ENCODE measurements at regions not wholly inside any gene's neighbourhood (a gene's known extent, or its start where the extent isn't known, plus 50 kb on each side); places are given as distances from the start of the nearest gene placed in this dataset.
"Not testable (repeated sequence)": the region's sequence is repeated elsewhere in the genome, so short reads cannot be mapped to it uniquely, and the experiment has no call there.

DNA sequence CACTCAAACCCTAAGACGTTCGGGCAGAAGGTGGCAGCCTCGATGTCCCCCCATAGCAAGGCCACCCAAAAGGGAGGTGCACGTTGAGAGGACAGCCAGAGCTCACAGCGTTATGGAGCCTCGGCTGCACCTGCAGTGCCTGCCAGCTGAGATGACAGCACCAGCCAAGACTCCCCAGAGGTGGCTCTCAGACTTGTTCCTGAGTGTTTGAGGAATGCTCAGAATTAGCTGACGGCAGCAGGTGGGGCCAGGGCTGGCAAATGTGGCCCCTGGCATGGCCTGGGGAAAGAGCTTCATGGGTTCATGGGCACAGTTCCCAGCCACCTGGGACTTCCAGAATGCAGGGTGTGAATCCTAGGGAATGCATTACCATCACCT lies 177.8 kb downstream of the KLF13 start:
- DNase-seq (ENCODE audit: low spot score, unreplicated experiment), result no peak
- Mint-ChIP-seq H3K9me3 (ENCODE audit: low read depth) (peaks cover 3% of the 10 kb centered on the region), H3K4me3 (ENCODE audit: low read depth) (no peak overlapping the region), H3K4me1 (ENCODE audit: low read depth) (no peaks in the 10 kb centered on the region), H3K27me3 (no peaks in the 10 kb centered on the region), H3K36me3 (ENCODE audit: insufficient read depth) (no peaks in the 10 kb centered on the region), H3K27ac (no peak overlapping the region)
- TF ChIP-seq CTCF (IDR thresholded peaks at IDR 0.05; ENCODE audit: unreplicated experiment), result no peak

DNA sequence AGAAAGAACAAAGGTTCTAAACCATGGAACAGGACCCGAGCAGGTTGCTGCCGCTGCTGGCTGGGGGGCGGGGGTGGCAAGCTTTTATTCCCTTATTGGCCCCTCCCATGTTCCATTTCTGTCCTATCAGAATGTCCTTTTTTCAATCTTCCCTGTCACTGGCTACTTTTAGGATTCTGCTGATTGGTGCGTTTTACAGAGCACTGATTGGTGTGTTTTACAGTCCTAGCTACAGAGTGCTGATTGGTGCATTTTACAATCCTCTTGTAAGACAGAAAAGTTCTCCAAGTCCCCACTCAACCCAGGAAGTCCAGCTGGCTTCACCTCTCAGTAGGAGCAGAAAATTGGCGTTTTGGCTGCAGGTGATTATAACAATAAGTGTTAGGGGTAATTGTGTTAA lies 180.9 kb downstream of the KLF13 start:
- not testable (repeated sequence) for H3K9me3 Mint-ChIP-seq (ENCODE audit: low read depth); H3K4me1 Mint-ChIP-seq (ENCODE audit: low read depth); H3K27me3 Mint-ChIP-seq; DNase-seq (ENCODE audit: low spot score, unreplicated experiment); H3K36me3 Mint-ChIP-seq (ENCODE audit: insufficient read depth); H3K27ac Mint-ChIP-seq; H3K4me3 Mint-ChIP-seq (ENCODE audit: low read depth)

DNA sequence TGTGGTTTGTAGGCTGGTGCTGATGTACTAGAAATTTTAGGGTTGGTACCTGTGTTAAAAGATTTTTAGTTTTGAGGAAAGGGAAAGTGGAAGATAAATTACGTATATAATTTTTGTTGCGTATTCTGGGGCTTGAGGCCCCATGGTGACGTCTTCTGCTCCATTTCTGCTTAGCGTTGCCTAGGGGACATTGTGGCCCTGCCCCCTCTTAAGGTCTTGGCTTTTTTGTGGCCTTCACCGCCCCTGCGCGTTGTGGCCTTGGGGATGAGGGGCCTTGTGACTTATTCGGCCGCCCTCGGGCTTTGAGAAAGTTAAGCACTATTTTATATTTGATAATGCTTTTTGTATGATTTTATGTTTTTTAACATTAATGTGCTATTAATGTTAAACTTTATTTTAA lies 182.0 kb downstream of the KLF13 start:
- no peaks in the 10 kb centered on the region for H3K36me3 Mint-ChIP-seq (ENCODE audit: insufficient read depth)
- H3K27ac Mint-ChIP-seq, result no peak overlapping the region
- DNase-seq (ENCODE audit: low spot score, unreplicated experiment), result no peak
- no peaks in the 10 kb centered on the region for H3K4me1 Mint-ChIP-seq (ENCODE audit: low read depth)
- no peaks in the 10 kb centered on the region for H3K27me3 Mint-ChIP-seq
- H3K9me3 Mint-ChIP-seq (ENCODE audit: low read depth), result peaks cover 3% of the 10 kb centered on the region
- TF ChIP-seq CTCF (IDR thresholded peaks at IDR 0.05; ENCODE audit: unreplicated experiment), result no peak
- no peak overlapping the region for H3K4me3 Mint-ChIP-seq (ENCODE audit: low read depth)

DNA sequence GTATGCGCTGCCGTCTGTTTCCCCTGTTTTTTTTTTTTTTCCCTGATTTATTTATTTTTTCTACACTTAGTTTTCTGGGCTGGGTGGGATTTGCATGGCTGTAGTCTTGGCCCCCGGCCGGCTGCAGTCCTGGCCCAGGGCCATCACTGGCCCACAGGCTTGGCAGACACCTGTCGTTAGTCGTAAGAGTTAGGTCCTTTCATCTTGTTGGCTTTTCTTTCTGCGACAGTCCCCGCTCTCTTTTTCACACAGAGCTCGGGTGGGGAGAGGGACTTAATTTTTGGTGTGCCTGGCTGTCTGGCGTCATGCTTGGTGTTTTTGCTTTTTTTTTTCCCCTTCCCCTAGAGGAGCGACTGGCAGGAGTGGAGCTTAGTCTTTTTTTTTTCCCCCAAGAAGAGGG lies 183.4 kb downstream of the KLF13 start:
- no peak overlapping the region for H3K27ac Mint-ChIP-seq
- H3K9me3 Mint-ChIP-seq (ENCODE audit: low read depth), result peaks cover 3% of the 10 kb centered on the region
- no peaks in the 10 kb centered on the region for H3K36me3 Mint-ChIP-seq (ENCODE audit: insufficient read depth)
- no peaks in the 10 kb centered on the region for H3K27me3 Mint-ChIP-seq
- TF ChIP-seq CTCF (IDR thresholded peaks at IDR 0.05; ENCODE audit: unreplicated experiment), result no peak
- H3K4me1 Mint-ChIP-seq (ENCODE audit: low read depth), result no peaks in the 10 kb centered on the region
- no peak for DNase-seq (ENCODE audit: low spot score, unreplicated experiment)
- no peak overlapping the region for H3K4me3 Mint-ChIP-seq (ENCODE audit: low read depth)

DNA sequence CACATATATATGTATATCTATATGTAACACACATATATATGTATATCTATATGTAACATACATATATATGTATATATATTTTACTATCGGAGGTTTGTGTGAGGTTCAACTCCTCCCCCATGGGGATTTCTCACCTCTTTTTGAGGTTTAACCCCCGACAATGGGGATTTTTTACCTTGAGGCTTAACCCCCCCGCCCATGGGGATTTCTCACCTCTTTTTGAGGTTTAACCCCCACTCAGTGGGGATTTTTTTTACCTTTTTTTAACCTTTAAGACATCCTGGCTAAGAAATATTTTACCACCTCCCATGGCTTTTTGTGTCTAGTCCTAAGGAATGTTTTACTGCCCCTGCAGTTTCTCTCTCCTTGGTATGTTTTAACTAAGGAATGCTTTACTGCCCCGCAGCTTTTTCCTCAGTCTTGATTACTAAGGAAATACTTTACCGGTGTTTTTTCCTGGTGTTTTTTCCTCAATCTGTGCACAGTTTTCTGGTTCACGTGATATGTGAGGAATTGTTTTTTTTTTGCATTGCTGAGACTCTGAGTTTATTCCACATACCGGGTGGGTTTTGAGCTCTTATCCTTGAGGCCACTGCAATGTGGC lies 185.2 kb downstream of the KLF13 start:
- H3K9me3 Mint-ChIP-seq (ENCODE audit: low read depth), result peaks cover 3% of the 10 kb centered on the region
- H3K4me3 Mint-ChIP-seq (ENCODE audit: low read depth), result no peak overlapping the region
- no peaks in the 10 kb centered on the region for H3K36me3 Mint-ChIP-seq (ENCODE audit: insufficient read depth)
- no peak overlapping the region for H3K27ac Mint-ChIP-seq
- no peak for TF ChIP-seq CTCF (IDR thresholded peaks at IDR 0.05; ENCODE audit: unreplicated experiment)
- H3K27me3 Mint-ChIP-seq, result no peaks in the 10 kb centered on the region
- DNase-seq (ENCODE audit: low spot score, unreplicated experiment), result no peak
- H3K4me1 Mint-ChIP-seq (ENCODE audit: low read depth), result no peaks in the 10 kb centered on the region

- Mint-ChIP-seq H3K9me3 (ENCODE audit: low read depth) (no peaks in the 10 kb centered on the region), H3K4me1 (ENCODE audit: low read depth) (no peaks in the 10 kb centered on the region), H3K27me3 (no peaks in the 10 kb centered on the region), H3K27ac (peak overlapping the region; percentile 48), H3K4me3 (ENCODE audit: low read depth) (no peak overlapping the region), H3K36me3 (ENCODE audit: insufficient read depth) (no peaks in the 10 kb centered on the region)
- DNase-seq (ENCODE audit: low spot score, unreplicated experiment), result no peak
- no peak for TF ChIP-seq CTCF (IDR thresholded peaks at IDR 0.05; ENCODE audit: unreplicated experiment)
These were observed 186.5 kb downstream of the KLF13 start for GRCh38 chr15:31513178-31513577.

All from progenitor cell of endocrine pancreas (in vitro differentiated cells).